ENCODE measurements at regions not wholly inside any gene's neighbourhood (a gene's known extent, or its start where the extent isn't known, plus 50 kb on each side); places are given as distances from the start of the nearest gene placed in this dataset.
"Not testable (repeated sequence)": the region's sequence is repeated elsewhere in the genome, so short reads cannot be mapped to it uniquely, and the experiment has no call there.

- no peak for DNase-seq
These were observed 72.6 kb downstream of the ISX start for GRCh38 chr22:35138521-35138920.

- DNase-seq: no peak
These were observed 75.2 kb downstream of the ISX start for GRCh38 chr22:35140879-35141745.

GRCh38 chr22:35148381-35148780 lies 82.4 kb downstream of the ISX start:
- DNase-seq: no peak

- no peak for DNase-seq
These were observed 83.0 kb downstream of the ISX start for GRCh38 chr22:35148866-35149548.

- peak; percentile 73 for DNase-seq
These were observed 84.5 kb downstream of the ISX start for GRCh38 chr22:35150183-35151107.

- peak; percentile 4 for DNase-seq
These were observed 86.4 kb downstream of the ISX start for GRCh38 chr22:35152316-35152715.

GRCh38 chr22:35154937-35155387 lies 89.0 kb downstream of the ISX start:
- DNase-seq: peak; percentile 75

GRCh38 chr22:35155403-35156025 lies 89.6 kb downstream of the ISX start:
- no peak for DNase-seq

- no peak for DNase-seq
These were observed 91.0 kb downstream of the ISX start for GRCh38 chr22:35156945-35157344.

- no peak for DNase-seq
These were observed 92.4 kb downstream of the ISX start for GRCh38 chr22:35158336-35158735.

GRCh38 chr22:35159343-35159742 lies 93.4 kb downstream of the ISX start:
- no peak for DNase-seq

GRCh38 chr22:35160268-35160667 lies 94.3 kb downstream of the ISX start:
- no peak for DNase-seq

- not testable (repeated sequence) for DNase-seq
These were observed 91.4 kb upstream of the HMGXB4 start for GRCh38 chr22:35165896-35166295.

GRCh38 chr22:35170716-35171697 lies 86.3 kb upstream of the HMGXB4 start:
- DNase-seq: peak; percentile 25

GRCh38 chr22:35172442-35172841 lies 84.9 kb upstream of the HMGXB4 start:
- no peak for DNase-seq

GRCh38 chr22:35173655-35174054 lies 83.6 kb upstream of the HMGXB4 start:
- no peak for DNase-seq

GRCh38 chr22:35174401-35175038 lies 82.8 kb upstream of the HMGXB4 start:
- DNase-seq: no peak

- DNase-seq: no peak
These were observed 81.9 kb upstream of the HMGXB4 start for GRCh38 chr22:35175392-35175791.

- no peak for DNase-seq
These were observed 79.5 kb upstream of the HMGXB4 start for GRCh38 chr22:35177811-35178210.

- DNase-seq: no peak
These were observed 78.8 kb upstream of the HMGXB4 start for GRCh38 chr22:35178446-35178845.

GRCh38 chr22:35183917-35184316 lies 73.4 kb upstream of the HMGXB4 start:
- no peak for DNase-seq
